22Rv1 (cell line): ENCODE measurements at regions not wholly inside any gene's neighbourhood (a gene's known extent, or its start where the extent isn't known, plus 50 kb on each side); places are given as distances from the start of the nearest gene placed in this dataset.

ENCODE experiments used
- H3K27ac ChIP-seq: fragments of 450-650 bp; 2 replicates; pipeline ENCODE4 v1.5.1; 2017
- CTCF ChIP-seq: fragments of 450-650 bp; IDR thresholded peaks from 2 replicates; pipeline ENCODE4 v1.5.1; 2017; ENCODE audit warnings: mild to moderate bottlenecking
- ZFX ChIP-seq: fragments of 450-650 bp; IDR thresholded peaks from 2 replicates; pipeline ENCODE4 v1.6.1; 2017; ENCODE audit warnings: antibody characterized with exemption, borderline replicate concordance

- H3K27ac ChIP-seq = no peak overlapping the region
- no peak for TF ChIP-seq ZFX
- TF ChIP-seq CTCF = no peak
These were observed 204.2 kb upstream of the GUCY1A2 start for GRCh38 chr11:107222431-107222830.

GRCh38 chr11:107221748-107222285 is 203.5 kb upstream of the GUCY1A2 start:
- H3K27ac ChIP-seq = no peak overlapping the region
- TF ChIP-seq CTCF (no peak), ZFX (no peak)

- no peak overlapping the region for H3K27ac ChIP-seq
- TF ChIP-seq ZFX (no peak), CTCF (no peak)
These were observed 200.1 kb upstream of the GUCY1A2 start for GRCh38 chr11:107218123-107219013.

- no peak for TF ChIP-seq CTCF
- no peak for TF ChIP-seq ZFX
These were observed 199.2 kb upstream of the GUCY1A2 start for GRCh38 chr11:107217444-107217843.

GRCh38 chr11:107215010-107215409 is 196.7 kb upstream of the GUCY1A2 start:
- H3K27ac ChIP-seq = no peak overlapping the region
- TF ChIP-seq CTCF (no peak), ZFX (no peak)

More at GRCh38 chr11:107217444-107217843, 199.2 kb upstream of the GUCY1A2 start:
- H3K27ac ChIP-seq = no peak overlapping the region

GRCh38 chr11:107203656-107204055 is 185.4 kb upstream of the GUCY1A2 start:
- H3K27ac ChIP-seq = peak overlapping the region; percentile 19
- TF ChIP-seq ZFX (no peak), CTCF (no peak)

- peak overlapping the region; percentile 19 for H3K27ac ChIP-seq
- TF ChIP-seq CTCF (no peak), ZFX (no peak)
These were observed 184.0 kb upstream of the GUCY1A2 start for GRCh38 chr11:107202241-107202640.
